Stimulated activated CD8-positive, alpha-beta memory T cell treated with anti-CD3 and anti-CD28 coated beads, Interleukin-12 subunit alpha, Interleukin-12 subunit beta, amount 100 ng/mL, for 24 hours (primary cell): ENCODE measurements at regions not wholly inside any gene's neighbourhood (a gene's known extent, or its start where the extent isn't known, plus 50 kb on each side); places are given as distances from the start of the nearest gene placed in this dataset.
"Not testable (repeated sequence)": the region's sequence is repeated elsewhere in the genome, so short reads cannot be mapped to it uniquely, and the experiment has no call there.

ENCODE experiments used
- DNase-seq: peaks from one replicate; pipeline ENCODE4 v3.0.0-alpha.2; 2020; ENCODE audit errors: extremely low read depth

DNA sequence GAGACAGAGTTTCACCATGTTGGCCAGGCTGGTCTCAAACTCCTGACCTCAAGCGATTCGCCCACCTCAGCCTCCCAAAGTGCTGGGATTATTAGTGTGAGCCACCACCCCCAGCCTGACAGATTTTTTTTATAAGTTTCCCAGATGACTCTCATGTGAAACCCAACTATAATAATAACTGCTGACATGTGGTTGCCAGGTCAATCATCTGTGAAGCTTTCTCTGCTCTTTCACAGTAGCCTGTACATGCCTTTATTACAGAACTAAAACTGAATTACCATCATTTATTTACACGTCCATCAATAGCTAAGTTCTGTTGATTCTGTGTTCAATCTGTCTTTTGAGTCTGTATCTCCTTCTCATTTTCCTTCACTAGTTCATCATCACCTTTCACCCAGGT, 218.5 kb downstream of the RPS29 start:
- no peak for DNase-seq

- DNase-seq = no peak
These were observed 219.8 kb downstream of the RPS29 start for GRCh38 chr14:49366416-49366815.

- DNase-seq = no peak
These were observed 221.4 kb downstream of the RPS29 start for GRCh38 chr14:49364752-49365117.

DNA sequence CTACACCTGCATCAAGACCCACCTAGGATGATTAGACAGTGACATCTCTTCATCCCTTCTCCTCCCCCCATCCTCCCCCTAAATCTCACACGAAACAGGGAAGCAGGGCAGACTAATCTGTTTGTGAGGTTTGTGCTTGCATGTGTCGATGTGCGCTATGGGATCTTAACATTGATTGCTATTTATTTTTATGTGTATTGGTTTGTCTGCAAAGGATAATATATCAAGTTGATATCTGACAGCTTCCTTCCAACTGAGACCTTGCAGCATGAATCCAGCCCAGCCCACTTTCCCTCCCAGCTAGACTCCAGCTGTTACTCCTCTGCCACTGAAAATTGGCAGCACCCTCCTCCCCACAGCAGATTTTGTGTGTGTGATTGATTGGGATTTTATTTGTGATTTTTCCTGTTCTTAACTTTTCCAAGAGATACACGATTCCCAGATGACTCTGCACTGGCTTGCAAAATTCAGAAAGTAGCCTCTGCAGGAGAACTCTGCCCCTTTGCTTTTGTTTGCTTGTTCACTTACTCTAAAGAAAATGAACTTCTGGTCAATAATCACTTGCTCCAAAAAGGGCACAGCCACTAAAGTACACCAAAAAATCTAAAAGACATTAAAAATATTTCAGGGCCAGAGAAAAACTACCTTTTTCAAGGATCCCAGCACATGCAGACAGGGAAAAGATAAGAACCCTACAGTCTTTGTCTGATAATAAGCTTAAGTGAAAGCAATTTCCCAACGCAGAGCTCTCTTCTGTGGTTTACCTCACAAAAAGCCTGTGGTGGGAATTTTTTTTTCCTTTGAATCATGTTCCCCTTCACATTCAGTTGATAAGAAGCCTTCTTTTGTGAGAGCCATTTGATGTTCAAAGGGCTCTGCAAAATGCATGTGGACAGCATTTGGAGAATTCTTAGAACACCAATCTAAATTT, 222.1 kb downstream of the RPS29 start:
- no peak for DNase-seq

DNA sequence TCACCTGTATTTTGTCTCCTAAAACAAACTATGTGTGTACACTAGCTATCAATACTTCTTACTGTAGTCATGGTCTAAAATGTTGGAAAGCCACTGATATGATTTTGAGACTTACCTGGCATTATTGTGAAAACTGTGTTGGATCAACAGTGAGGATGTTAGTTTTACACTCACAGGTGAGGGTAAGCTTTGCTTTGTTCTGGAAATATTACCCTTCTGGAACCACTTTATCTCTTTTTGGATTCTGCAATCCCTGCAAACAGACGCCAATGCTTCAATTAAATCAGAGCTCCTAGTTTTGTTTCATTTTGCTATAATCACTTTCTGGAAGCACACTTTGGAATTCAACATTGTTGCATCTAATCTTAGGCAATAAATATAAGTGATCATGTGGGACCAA, 223.3 kb downstream of the RPS29 start:
- no peak for DNase-seq

- DNase-seq = no peak
These were observed 247.1 kb downstream of the RPS29 start for GRCh38 chr14:49339130-49339529.

GRCh38 chr14:49319810-49320209, 266.4 kb downstream of the RPS29 start:
- DNase-seq = no peak

DNA sequence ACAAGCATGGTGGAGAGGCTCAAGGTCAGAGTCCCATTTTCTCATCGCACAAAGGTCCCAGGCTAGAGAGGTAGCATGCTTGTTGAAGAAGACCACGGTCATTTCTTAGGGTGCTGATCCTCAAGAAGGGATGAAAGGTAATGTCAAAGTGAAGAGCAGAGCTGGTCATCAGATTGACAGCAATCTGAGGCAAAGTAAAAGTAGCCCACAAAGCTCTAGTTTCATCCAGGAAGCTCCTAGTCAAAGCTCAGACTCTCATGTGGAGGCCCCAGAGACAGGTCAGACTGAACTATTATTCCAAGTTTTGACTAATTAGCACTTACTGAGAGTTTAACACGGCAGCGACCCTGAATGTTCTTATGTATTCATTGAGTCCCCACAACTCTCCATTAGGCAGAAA, 270.6 kb downstream of the RPS29 start:
- DNase-seq = no peak

GRCh38 chr14:49314737-49315136, 271.4 kb downstream of the RPS29 start:
- no peak for DNase-seq

DNA sequence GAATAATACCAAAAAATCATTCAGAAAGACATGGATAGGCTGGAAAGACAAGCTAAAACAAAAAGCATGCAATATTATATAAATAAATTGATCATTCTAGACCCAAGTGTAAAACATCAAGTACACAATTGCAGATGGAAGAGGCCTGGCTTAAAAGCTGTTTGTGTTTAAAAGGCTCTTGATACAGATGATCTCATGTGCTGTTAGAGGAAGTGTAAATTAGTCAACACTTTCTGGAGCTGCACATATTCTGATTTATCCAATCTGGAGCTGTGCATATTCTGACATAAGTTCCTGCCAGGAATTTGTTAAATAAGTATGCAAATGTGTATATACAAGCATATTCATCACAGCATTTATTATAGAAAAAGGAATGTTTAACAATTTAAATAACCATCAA, 273.1 kb downstream of the RPS29 start:
- no peak for DNase-seq

GRCh38 chr14:49310298-49310697, 275.9 kb downstream of the RPS29 start:
- DNase-seq = no peak

- DNase-seq = no peak
These were observed 279.9 kb downstream of the RPS29 start for GRCh38 chr14:49306152-49306751.

GRCh38 chr14:49303946-49304516, 282.1 kb downstream of the RPS29 start:
- DNase-seq = no peak

DNA sequence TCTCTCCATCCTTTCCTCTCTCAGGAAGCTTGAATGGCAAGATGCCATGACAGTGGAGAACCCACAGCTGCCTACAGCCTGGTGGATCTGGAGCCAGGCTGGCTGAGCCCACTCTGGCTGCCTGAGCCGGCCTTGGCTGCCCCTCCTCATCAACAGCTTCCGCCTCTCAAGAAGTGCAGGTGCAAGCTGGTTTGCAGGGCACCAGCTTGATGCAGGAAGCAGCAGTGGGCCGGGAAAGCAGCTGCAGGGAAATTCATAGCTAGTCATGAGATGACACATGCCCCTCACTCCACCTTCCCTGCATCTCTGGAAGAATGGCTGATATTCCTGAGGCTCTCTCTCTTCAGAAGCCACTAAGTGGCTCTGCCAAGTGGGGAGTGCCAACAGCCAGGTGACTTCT, 289.1 kb downstream of the RPS29 start:
- DNase-seq = no peak

DNA sequence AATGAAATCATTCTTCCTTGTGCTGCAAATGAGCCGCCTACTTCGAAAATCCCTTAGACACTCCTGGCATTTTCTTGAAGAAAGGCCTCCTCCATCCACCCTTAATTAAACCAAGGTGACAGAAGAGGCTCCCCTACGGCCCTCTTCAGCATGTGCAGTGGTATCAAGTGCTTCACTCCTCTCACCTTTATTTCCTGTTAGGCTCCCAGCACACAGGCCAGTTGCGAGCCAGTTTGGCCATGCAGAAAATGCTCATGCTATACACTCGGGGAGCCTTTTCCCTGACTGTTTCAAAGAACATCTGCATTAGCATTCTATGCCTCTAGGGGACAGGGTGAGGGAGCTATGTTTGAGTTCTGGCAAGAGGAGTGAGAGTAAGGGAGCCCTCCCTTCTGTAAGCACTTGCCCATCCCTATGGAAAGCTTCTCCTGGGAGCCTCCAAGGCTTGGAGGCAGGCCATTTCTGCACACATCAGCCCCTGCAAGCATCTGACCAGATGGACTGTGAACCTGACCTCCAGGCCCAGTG, 291.5 kb downstream of the RPS29 start:
- DNase-seq = no peak

- DNase-seq = no peak
These were observed 299.2 kb downstream of the RPS29 start for GRCh38 chr14:49287004-49287403.

DNA sequence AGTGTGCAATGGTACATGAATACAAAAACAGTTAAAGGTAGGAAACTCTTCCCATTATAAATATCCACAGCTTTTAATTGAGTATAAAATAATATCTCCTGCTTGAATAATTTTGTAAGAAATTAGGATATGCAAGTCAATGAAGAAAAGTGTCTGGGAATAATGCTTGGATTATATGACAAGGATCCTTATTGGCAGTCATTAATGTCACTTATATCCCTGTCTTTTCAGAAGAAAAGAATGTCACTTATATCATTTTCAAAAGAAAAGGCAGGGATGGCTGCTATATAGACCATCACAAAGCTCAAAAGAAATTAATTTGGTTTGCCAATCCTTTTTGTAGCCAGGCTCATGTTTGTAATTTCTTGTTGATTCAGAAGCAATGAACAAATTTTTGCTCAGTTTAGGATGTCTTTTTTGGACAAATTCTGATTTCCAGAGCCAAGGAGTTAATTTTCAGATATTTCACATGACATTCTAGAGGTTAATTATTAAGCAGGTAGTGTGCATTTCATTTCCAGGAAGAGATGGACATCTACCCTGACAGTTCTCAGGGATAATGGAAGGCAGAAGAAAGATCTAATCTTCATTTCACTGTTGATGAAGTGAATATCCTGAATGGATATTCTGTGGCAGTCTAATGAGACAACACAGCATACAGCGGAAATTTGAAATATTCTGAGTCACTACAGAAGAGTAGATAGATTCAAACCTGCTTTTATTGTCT, 299.8 kb downstream of the RPS29 start:
- no peak for DNase-seq

GRCh38 chr14:49280566-49280965, 305.6 kb downstream of the RPS29 start:
- DNase-seq = no peak

- no peak for DNase-seq
These were observed 335.7 kb downstream of the RPS29 start for GRCh38 chr14:49250517-49250916.

DNA sequence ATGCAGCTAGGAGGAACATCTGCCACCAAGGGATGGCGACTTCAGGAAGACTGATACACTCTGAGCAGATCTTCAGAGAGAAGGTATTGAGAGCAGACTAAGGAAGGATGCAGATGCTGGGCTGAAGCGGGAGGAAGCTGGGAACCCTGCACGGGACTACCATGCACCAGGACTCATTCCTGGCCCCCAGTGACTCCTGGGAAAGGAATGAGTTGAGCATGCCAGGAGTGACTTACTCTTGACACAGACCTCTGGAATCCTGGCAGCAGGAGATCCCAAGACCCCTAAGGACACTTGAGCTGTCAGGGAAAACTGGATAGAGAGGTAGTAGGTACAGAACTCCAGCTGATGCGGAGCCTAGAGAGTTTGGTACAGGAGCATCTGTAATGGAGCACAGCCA, 336.1 kb downstream of the RPS29 start:
- DNase-seq = no peak

DNA sequence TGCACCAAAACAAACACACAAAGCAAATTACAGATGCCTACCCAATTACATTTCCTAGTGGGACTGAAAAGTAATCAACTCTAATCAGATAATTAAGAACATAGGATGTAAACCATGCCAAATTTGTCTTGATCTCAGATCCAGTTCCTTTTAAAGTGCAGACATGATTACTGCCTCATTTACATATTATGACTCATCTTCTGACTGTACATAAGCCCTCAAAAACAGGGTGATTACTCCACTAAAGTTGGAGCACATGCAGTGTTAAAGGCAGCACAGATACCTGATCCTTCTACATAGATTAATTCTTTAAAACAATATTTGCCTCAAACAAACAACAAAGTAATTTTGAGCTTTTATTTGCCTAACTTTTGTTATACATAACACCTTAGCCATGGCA, 337.2 kb downstream of the RPS29 start:
- no peak for DNase-seq

DNA sequence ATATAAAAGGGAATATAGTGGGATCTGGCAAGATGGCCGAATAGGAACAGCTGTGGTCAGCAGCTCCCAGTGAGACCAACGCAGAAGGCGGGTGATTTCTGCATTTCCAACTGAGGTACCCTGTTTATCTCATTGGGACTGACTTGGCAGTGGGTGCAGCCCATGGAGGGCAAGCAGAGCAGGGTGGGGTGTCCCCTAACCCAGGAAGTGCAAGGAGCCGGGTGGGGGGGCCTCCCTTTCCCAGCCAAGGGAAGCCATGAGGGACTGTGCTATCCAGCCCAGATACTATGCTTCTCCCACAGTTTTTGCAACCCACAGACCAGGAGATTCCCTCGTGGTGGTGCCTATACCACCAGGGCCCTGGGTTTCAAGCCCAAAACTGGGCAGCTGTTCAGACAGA, 342.4 kb downstream of the RPS29 start:
- not testable (repeated sequence) for DNase-seq
